Gastrocnemius medialis (tissue), 4 donors: ENCODE measurements at regions not wholly inside any gene's neighbourhood (a gene's known extent, or its start where the extent isn't known, plus 50 kb on each side); places are given as distances from the start of the nearest gene placed in this dataset.

Source experiments
- ATAC-seq, 2 donors: fragments of 150-250 bp; one replicate each; pipeline ENCODE4 v1.9.1; 2016
- DNase-seq, 2 donors: peaks; one replicate each; pipeline ENCODE4 v3.0.0-alpha.2; 2019
- H3K27ac ChIP-seq, 4 donors: fragments of 200-600 bp; sonication (generic); 1 replicate in 1 of 4; 2 replicates in 3 of 4; pipeline ENCODE4 v1.5.1; 2016 to 2018; ENCODE audit warnings: mild to moderate bottlenecking in 2 of 4, moderate library complexity in 1 of 4
- H3K27me3 ChIP-seq, 3 donors: fragments of 200-600 bp; sonication (generic) in 2 of 3; 1 replicate in 1 of 3; 2 replicates in 2 of 3; pipeline versions ENCODE4 v1.5.1 to v1.6.0; 2016 to 2019; ENCODE audit warnings: mild to moderate bottlenecking in 1 of 3, moderate library complexity in 1 of 3
- H3K36me3 ChIP-seq, 2 donors: fragments of 200-600 bp; sonication (generic) in 1 of 2; one replicate each; pipeline ENCODE4 v1.5.1; 2017 to 2018
- H3K4me1 ChIP-seq, 2 donors: fragments of 200-600 bp; sonication (generic) in 1 of 2; one replicate each; pipeline ENCODE4 v1.5.1; 2016 to 2017; ENCODE audit warnings: mild to moderate bottlenecking in 2 of 2
- H3K4me3 ChIP-seq, 4 donors: fragments of 200-600 bp; sonication (generic) in 3 of 4; 1 replicate in 1 of 4; 2 replicates in 3 of 4; pipeline ENCODE4 v1.5.1; 2016 to 2019; ENCODE audit warnings: mild to moderate bottlenecking in 2 of 4
- H3K9me3 ChIP-seq, 3 donors: fragments of 200-600 bp; sonication (generic) in 2 of 3; 1 replicate in 1 of 3; 2 replicates in 2 of 3; pipeline ENCODE4 v1.5.1; 2016 to 2019
- POLR2A ChIP-seq, 2 donors: fragments of 450-650 bp; IDR thresholded peaks; one replicate each; pipeline ENCODE4 v1.6.1; 2017; ENCODE audit warnings: antibody characterized with exemption in 2 of 2, mild to moderate bottlenecking in 2 of 2, moderate library complexity in 2 of 2
- in situ Hi-C, 4 donors: fragments of 200-750 bp; cut with MboI; loops; one replicate each; pipeline versions ENCODE4 v1.15.0 to v1.8.0; 2017; ENCODE audit warnings: low sequenced_read_pairs in 4 of 4
- intact Hi-C: fragments of 100-400 bp; cut with DNase I; formaldehyde crosslinking; loops from one replicate; pipeline ENCODE4 v1.15.1; 2023; ENCODE audit warnings: low total_unique reads
- TF ChIP-seq, protein P1 (sequence below), 5 experiments: fragments of 450-650 bp in 3 of 5; fragments of 200-600 bp in 2 of 5; sonication (generic) in 2 of 5; IDR thresholded peaks in 4 of 5; conservative IDR thresholded peaks in 1 of 5; 1 replicate in 4 of 5; 2 replicates in 1 of 5; pipeline ENCODE4 v1.5.1; 2016 to 2019; ENCODE audit warnings: antibody characterized with exemption in 5 of 5, mild to moderate bottlenecking in 3 of 5, moderate library complexity in 3 of 5

- no peak overlapping the region for H3K27ac ChIP-seq
- no peaks in the 10 kb centered on the region for H3K4me1 ChIP-seq
- intact Hi-C loops, result loop anchor here (1.0 kb wide), 1 partner anchor 70 kb away; no protein-coding TSS in a partner anchor
- H3K9me3 ChIP-seq, result no peaks in the 10 kb centered on the region
- no peaks in the 10 kb centered on the region for H3K27me3 ChIP-seq
- no peak for DNase-seq
- no peaks in the 10 kb centered on the region for H3K36me3 ChIP-seq
- in situ Hi-C loops, result no loop called here
- H3K4me3 ChIP-seq, result no peak overlapping the region
- ATAC-seq, result no peak
- no peak for TF ChIP-seq POLR2A (IDR thresholded peaks at IDR 0.05)
- TF ChIP-seq, protein P1, sequence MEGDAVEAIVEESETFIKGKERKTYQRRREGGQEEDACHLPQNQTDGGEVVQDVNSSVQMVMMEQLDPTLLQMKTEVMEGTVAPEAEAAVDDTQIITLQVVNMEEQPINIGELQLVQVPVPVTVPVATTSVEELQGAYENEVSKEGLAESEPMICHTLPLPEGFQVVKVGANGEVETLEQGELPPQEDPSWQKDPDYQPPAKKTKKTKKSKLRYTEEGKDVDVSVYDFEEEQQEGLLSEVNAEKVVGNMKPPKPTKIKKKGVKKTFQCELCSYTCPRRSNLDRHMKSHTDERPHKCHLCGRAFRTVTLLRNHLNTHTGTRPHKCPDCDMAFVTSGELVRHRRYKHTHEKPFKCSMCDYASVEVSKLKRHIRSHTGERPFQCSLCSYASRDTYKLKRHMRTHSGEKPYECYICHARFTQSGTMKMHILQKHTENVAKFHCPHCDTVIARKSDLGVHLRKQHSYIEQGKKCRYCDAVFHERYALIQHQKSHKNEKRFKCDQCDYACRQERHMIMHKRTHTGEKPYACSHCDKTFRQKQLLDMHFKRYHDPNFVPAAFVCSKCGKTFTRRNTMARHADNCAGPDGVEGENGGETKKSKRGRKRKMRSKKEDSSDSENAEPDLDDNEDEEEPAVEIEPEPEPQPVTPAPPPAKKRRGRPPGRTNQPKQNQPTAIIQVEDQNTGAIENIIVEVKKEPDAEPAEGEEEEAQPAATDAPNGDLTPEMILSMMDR (IDR thresholded peaks at IDR 0.05 in 4 of 5, conservative IDR thresholded peaks at IDR 0.05 in 1 of 5), result no peak
Observed at GRCh38 chr10:98332623-98333269, 64.8 kb upstream of the LOXL4 start.

GRCh38 chr10:98331885-98332284 is 63.9 kb upstream of the LOXL4 start:
- no peaks in the 10 kb centered on the region for H3K9me3 ChIP-seq
- no peaks in the 10 kb centered on the region for H3K4me1 ChIP-seq
- TF ChIP-seq POLR2A (IDR thresholded peaks at IDR 0.05), result no peak
- TF ChIP-seq, protein P1 (IDR thresholded peaks at IDR 0.05 in 4 of 5, conservative IDR thresholded peaks at IDR 0.05 in 1 of 5), result peak in 2 of 5 experiments; percentile 40 to 49
- DNase-seq (no peak), ATAC-seq (peak in 1 of 2 donors; percentile 65)
- H3K36me3 ChIP-seq, result no peaks in the 10 kb centered on the region
- intact Hi-C loops (loop anchor here (1.0 kb wide), 1 partner anchor 70 kb away; no protein-coding TSS in a partner anchor), in situ Hi-C loops (no loop called here)
- no peak overlapping the region for H3K27ac ChIP-seq
- H3K4me3 ChIP-seq, result no peak overlapping the region
- H3K27me3 ChIP-seq, result no peaks in the 10 kb centered on the region

DNA sequence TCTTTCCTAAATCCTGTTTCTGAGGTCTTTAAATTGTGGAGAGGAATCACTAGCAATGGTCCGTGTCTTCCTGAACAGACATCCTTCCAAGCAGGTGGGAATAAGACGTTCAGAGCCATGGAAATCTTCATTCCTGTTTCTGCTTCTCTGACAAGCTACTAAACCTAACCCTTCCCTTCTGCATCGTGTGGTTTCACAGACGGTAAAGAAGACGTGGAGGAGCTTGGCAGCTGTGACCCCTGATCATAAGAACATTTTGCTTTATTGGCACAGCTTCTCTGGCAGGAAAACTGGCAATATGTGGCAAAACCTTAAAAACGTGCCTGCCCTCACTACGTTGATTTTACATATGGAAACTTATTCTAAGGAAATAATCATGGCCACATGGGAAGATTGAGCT is 63.0 kb upstream of the LOXL4 start:
- no peak for TF ChIP-seq POLR2A (IDR thresholded peaks at IDR 0.05)
- TF ChIP-seq, protein P1 (IDR thresholded peaks at IDR 0.05 in 4 of 5, conservative IDR thresholded peaks at IDR 0.05 in 1 of 5), result no peak
- H3K27ac ChIP-seq, result no peak overlapping the region
- no peaks in the 10 kb centered on the region for H3K27me3 ChIP-seq
- no peaks in the 10 kb centered on the region for H3K9me3 ChIP-seq
- H3K4me1 ChIP-seq, result no peaks in the 10 kb centered on the region
- in situ Hi-C loops, result no loop called here
- no peak overlapping the region for H3K4me3 ChIP-seq
- DNase-seq, result no peak
- no peak for ATAC-seq
- H3K36me3 ChIP-seq, result no peaks in the 10 kb centered on the region
- intact Hi-C loops, result no loop called here

GRCh38 chr10:98328640-98329039 is 60.6 kb upstream of the LOXL4 start:
- DNase-seq, result no peak
- Histone ChIP-seq H3K27ac (no peak overlapping the region), H3K4me3 (no peak overlapping the region), H3K9me3 (no peaks in the 10 kb centered on the region), H3K36me3 (no peaks in the 10 kb centered on the region), H3K27me3 (no peaks in the 10 kb centered on the region), H3K4me1 (peaks cover 0 to 3% of the 10 kb centered on the region in 2 donors)
- in situ Hi-C loops (loop anchor here in 1 of 4 donors (10.0 kb wide), 1 partner anchor 64 kb away; the partner anchor contains the start of gene LOXL4), intact Hi-C loops (no loop called here)
- TF ChIP-seq POLR2A (IDR thresholded peaks at IDR 0.05), result no peak
- TF ChIP-seq, protein P1 (IDR thresholded peaks at IDR 0.05 in 4 of 5, conservative IDR thresholded peaks at IDR 0.05 in 1 of 5), result no peak
- no peak for ATAC-seq
